Panc1 (cell line): ENCODE measurements at regions not wholly inside any gene's neighbourhood (a gene's known extent, or its start where the extent isn't known, plus 50 kb on each side); places are given as distances from the start of the nearest gene placed in this dataset.

Source experiments
- ATAC-seq: fragments of 200-7000 bp; cut with Tn5 transposase; 2 replicates; pipeline ENCODE4 v1.9.1; 2020; ENCODE audit warnings: mild to moderate bottlenecking, moderate library complexity
- BruUV-seq: library from RNA; stranded (reverse); fragments of 400-500 nt; replicated peaks from 2 replicates; lab custom pipeline; 2021; lab: Mats Ljungman, UMichigan
- CTCF ChIA-PET: fragments of 300-600 bp; sonication (Branson Sonifier 250); formaldehyde crosslinking; loops from one replicate; lab custom pipeline; 2022; ENCODE audit warnings: antibody characterized with exemption; lab: Charles Lee
- POLR2A ChIA-PET: fragments of 300-600 bp; sonication (Branson Sonifier 250); formaldehyde crosslinking; loops from one replicate; lab custom pipeline; 2022; ENCODE audit warnings: antibody characterized with exemption; lab: Charles Lee
- DNase-seq: peaks from one replicate; pipeline ENCODE4 v3.0.0-alpha.2; 2010; ENCODE audit warnings: low read depth, low spot score
- H3K27ac ChIP-seq: 2 replicates; pipeline ENCODE4 v1.5.1; 2011; ENCODE audit warnings: mild to moderate bottlenecking, low read length, inconsistent platforms
- H3K27me3 ChIP-seq: fragments of 200-500 bp; sonication (Bioruptor generic); 2 replicates; pipeline ENCODE4 v1.6.0; 2014; ENCODE audit warnings: low read length, inconsistent platforms; ENCODE audit not compliant: control insufficient read depth, insufficient read depth
- H3K36me3 ChIP-seq: fragments of 200-500 bp; sonication (Bioruptor generic); 2 replicates; pipeline ENCODE4 v1.5.1; 2014; ENCODE audit warnings: inconsistent platforms, mild to moderate bottlenecking, low read length, moderate library complexity; ENCODE audit not compliant: control insufficient read depth, insufficient read depth
- H3K4me1 ChIP-seq: 2 replicates; pipeline ENCODE4 v1.5.1; 2011; ENCODE audit warnings: inconsistent platforms, mild to moderate bottlenecking, low read length, moderate library complexity; ENCODE audit not compliant: control insufficient read depth, insufficient read depth
- H3K4me3 ChIP-seq, 2 experiments: 2 replicates each; pipeline ENCODE4 v1.5.1; 2011 to 2012; ENCODE audit warnings: low read depth in 2 of 2, low read length in 2 of 2, mild to moderate bottlenecking in 2 of 2, inconsistent platforms in 1 of 2, moderate library complexity in 1 of 2
- H3K9me3 ChIP-seq: fragments of 200-500 bp; sonication (Bioruptor generic); 2 replicates; pipeline ENCODE4 v1.5.1; 2014; ENCODE audit warnings: low read depth, mild to moderate bottlenecking, inconsistent platforms, low read length, moderate library complexity; ENCODE audit not compliant: control insufficient read depth, insufficient read depth
- CTCF ChIP-seq: fragments of 450-650 bp; IDR thresholded peaks from 2 replicates; pipeline ENCODE4 v1.5.1; 2017; ENCODE audit warnings: mild to moderate bottlenecking
- POLR2AphosphoS5 ChIP-seq: IDR thresholded peaks from 2 replicates; pipeline ENCODE4 v1.6.1; 2012; ENCODE audit warnings: mild to moderate bottlenecking, low read depth, low read length, moderate library complexity
- REST ChIP-seq, 2 experiments: IDR thresholded peaks; 2 replicates each; pipeline ENCODE4 v1.6.1; 2011 to 2012; ENCODE audit warnings: low read depth in 2 of 2, control low read depth in 1 of 2, low read length in 1 of 2, mild to moderate bottlenecking in 1 of 2, moderate library complexity in 1 of 2; ENCODE audit not compliant: insufficient read depth in 1 of 2
- SIN3A ChIP-seq: IDR thresholded peaks from 2 replicates; pipeline ENCODE4 v1.6.1; 2012; ENCODE audit warnings: low read depth, mild to moderate bottlenecking, low read length, moderate library complexity, borderline replicate concordance; ENCODE audit not compliant: insufficient read depth
- TCF7L2 ChIP-seq: IDR thresholded peaks from 2 replicates; pipeline ENCODE4 v1.6.1; 2011; ENCODE audit warnings: mild to moderate bottlenecking, low read depth, low read length, inconsistent platforms
- in situ Hi-C: cut with HindIII; loops from 2 replicates; pipeline ENCODE4 v1.10.0; 2016; ENCODE audit warnings: low sequenced_read_pairs, low pct_unique_long_range_greater_than_20kb
- intact Hi-C: fragments of 100-400 bp; cut with micrococcal nuclease; formaldehyde crosslinking; loops from one replicate; pipeline ENCODE4 v1.10.0; 2022; ENCODE audit not compliant: unreplicated experiment

GRCh38 chr13:103960001-103960400 is 893.8 kb upstream of the SLC10A2 start:
- BruUV-seq = no TSS peak
- intact Hi-C loops = no loop called here
- CTCF ChIA-PET = no interaction called here
- POLR2A ChIA-PET = no interaction called here
- Histone ChIP-seq H3K36me3 (no peaks in the 10 kb centered on the region), H3K27ac (no peak overlapping the region), H3K9me3 (no peaks in the 10 kb centered on the region), H3K4me1 (no peaks in the 10 kb centered on the region), H3K27me3 (no peaks in the 10 kb centered on the region), H3K4me3 (no peak overlapping the region)
- TF ChIP-seq TCF7L2 = no peak
- TF ChIP-seq REST (IDR thresholded peaks at IDR 0.05; ENCODE audit: insufficient read depth in 1 of 2, low read depth in 2 of 2, low read length in 1 of 2) = no peak
- TF ChIP-seq CTCF = no peak
- TF ChIP-seq POLR2AphosphoS5 = no peak
- no peak for TF ChIP-seq SIN3A
- DNase-seq (no peak), ATAC-seq (no peak)
- in situ Hi-C loops = no loop called here

- ATAC-seq (no peak), DNase-seq (no peak)
- BruUV-seq = no TSS peak
- intact Hi-C loops (no loop called here), in situ Hi-C loops (no loop called here)
- no peak overlapping the region for H3K27ac ChIP-seq
- ChIA-PET CTCF (no interaction called here), POLR2A (no interaction called here)
- H3K27me3 ChIP-seq = no peaks in the 10 kb centered on the region
- no peak overlapping the region for H3K4me3 ChIP-seq
- TF ChIP-seq SIN3A = no peak
- TF ChIP-seq REST (IDR thresholded peaks at IDR 0.05; ENCODE audit: insufficient read depth in 1 of 2, low read depth in 2 of 2, low read length in 1 of 2) = no peak
- no peak for TF ChIP-seq TCF7L2
- no peak for TF ChIP-seq POLR2AphosphoS5
- no peak for TF ChIP-seq CTCF
- no peaks in the 10 kb centered on the region for H3K36me3 ChIP-seq
- no peaks in the 10 kb centered on the region for H3K9me3 ChIP-seq
- H3K4me1 ChIP-seq = no peaks in the 10 kb centered on the region
These were observed 892.5 kb upstream of the SLC10A2 start for GRCh38 chr13:103958691-103959090.
